ENCODE measurements at regions not wholly inside any gene's neighbourhood (a gene's known extent, or its start where the extent isn't known, plus 50 kb on each side); places are given as distances from the start of the nearest gene placed in this dataset.

- 100% methylated on average over 1 of the region's 3 CpGs; no CpG with 5 or more reads in 1 of the 2 experiments for WGBS, 2 experiments (ENCODE audit: extremely low coverage in 2 of 2, insufficient read length in 1 of 2)
- H3K9ac ChIP-seq (ENCODE audit: low read depth, low read length) = no peak overlapping the region
- intact Hi-C loops (cut with micrococcal nuclease) (loop anchor here (1.0 kb wide), 1 partner anchor 12 kb away; no protein-coding TSS in a partner anchor), dilution Hi-C loops (cut with HindIII; ENCODE audit: low sequenced_read_pairs, unreplicated experiment) (no loop called here), in situ Hi-C loops (cut with MboI; ENCODE audit: low sequenced_read_pairs) (no loop called here)
- no peak overlapping the region for H4K91ac ChIP-seq (ENCODE audit: insufficient read depth, low read depth, low read length)
- no peaks in the 10 kb centered on the region for H4K20me1 ChIP-seq (ENCODE audit: insufficient read depth, low read length)
- H3K9me1 ChIP-seq (ENCODE audit: insufficient read depth, low read length) = peaks cover 4% of the 10 kb centered on the region; the same call in 1 of the 2 replicates
- ChIA-PET CTCF (no interaction called here), POLR2A (ENCODE audit: unreplicated experiment) (no interaction called here)
- H4K8ac ChIP-seq (ENCODE audit: low read depth in 2 of 2, low read length in 2 of 2) = no peak overlapping the region
- H2BK120ac ChIP-seq (ENCODE audit: low read depth, low read length) = no peak overlapping the region
- H2AK5ac ChIP-seq (ENCODE audit: low read depth, low read length) = no peak overlapping the region
- no peaks in the 10 kb centered on the region for H3K4me1 ChIP-seq (ENCODE audit: control insufficient read depth, insufficient read depth, low read length)
- DNase-seq = peak; percentile 9
- H2BK5ac ChIP-seq (ENCODE audit: low read depth, low read length, poor library complexity, severe bottlenecking) = no peak overlapping the region
- no peak overlapping the region for H3K4me3 ChIP-seq (ENCODE audit: insufficient read depth, low read depth, low read length)
- TF ChIP-seq RCOR1 (IDR thresholded peaks at IDR 0.05; ENCODE audit: insufficient replicate concordance, low read length) (no peak), SMC3 (IDR thresholded peaks at IDR 0.05; ENCODE audit: low read depth, low read length) (no peak), NFE2L2 (IDR thresholded peaks at IDR 0.05; ENCODE audit: low read depth, low read length) (no peak)
- no peak overlapping the region for H3K23ac ChIP-seq (ENCODE audit: low read depth, low read length)
- no peak overlapping the region for H2AFZ ChIP-seq (replicated peaks; ENCODE audit: low read length, poor library complexity)
- H3K9me3 ChIP-seq (ENCODE audit: control insufficient read depth, insufficient read depth, low read length) = no peaks in the 10 kb centered on the region
- H2BK15ac ChIP-seq (ENCODE audit: low read depth, low read length) = no peak overlapping the region
- no peak overlapping the region for H2BK20ac ChIP-seq (ENCODE audit: low read depth, low read length)
- H3K14ac ChIP-seq (replicated peaks; ENCODE audit: low read depth, low read length) = no peak overlapping the region
- H3K36me3 ChIP-seq (ENCODE audit: control insufficient read depth, insufficient read depth, low read length) = no peaks in the 10 kb centered on the region
- no peaks in the 10 kb centered on the region for H3K79me1 ChIP-seq (ENCODE audit: low read depth in 1 of 2, low read length in 2 of 2)
- no peak overlapping the region for H3K56ac ChIP-seq (ENCODE audit: extremely low read depth, insufficient read depth, low read length)
- H3K27ac ChIP-seq (ENCODE audit: insufficient read depth, low read length) = no peak overlapping the region
- BruUV-seq (replicated peaks) = no TSS peak
- H3K4me2 ChIP-seq (ENCODE audit: low read depth, low read length) = no peak overlapping the region
- H4K5ac ChIP-seq (ENCODE audit: low read depth, low read length) = no peak overlapping the region
- H3K27me3 ChIP-seq (ENCODE audit: control insufficient read depth, insufficient read depth, low read length) = no peaks in the 10 kb centered on the region
- ATAC-seq (ENCODE audit: low read depth) = no peak
- no peak overlapping the region for H3K4ac ChIP-seq (ENCODE audit: low read depth, low read length)
- H2AK9ac ChIP-seq (replicated peaks; ENCODE audit: low read depth, low read length, poor library complexity) = no peak overlapping the region
- no peak overlapping the region for H3K18ac ChIP-seq (ENCODE audit: low read depth, low read length)
These were observed 349.0 kb downstream of the EFNB2 start for GRCh38 chr13:106186366-106187030.

Data from IMR-90 (cell line).